HK-2 (cell line): ENCODE measurements at regions not wholly inside any gene's neighbourhood (a gene's known extent, or its start where the extent isn't known, plus 50 kb on each side); places are given as distances from the start of the nearest gene placed in this dataset.
"Not testable (repeated sequence)": the region's sequence is repeated elsewhere in the genome, so short reads cannot be mapped to it uniquely, and the experiment has no call there.

Source experiments
- DNase-seq: peaks from one replicate; pipeline ENCODE4 v3.0.0-alpha.2; 2018; ENCODE audit not compliant: unreplicated experiment

- not testable (repeated sequence) for DNase-seq
These were observed 126.3 kb upstream of the CAV2 start for GRCh38 chr7:116373229-116373628.

- no peak for DNase-seq
These were observed 121.8 kb upstream of the CAV2 start for GRCh38 chr7:116377721-116378120.

GRCh38 chr7:116380025-116380424, 119.5 kb upstream of the CAV2 start:
- no peak for DNase-seq

GRCh38 chr7:116382375-116382774, 117.2 kb upstream of the CAV2 start:
- no peak for DNase-seq

GRCh38 chr7:116384936-116385635, 114.5 kb upstream of the CAV2 start:
- DNase-seq, result no peak

GRCh38 chr7:116386674-116387073, 112.9 kb upstream of the CAV2 start:
- DNase-seq, result no peak

GRCh38 chr7:116390363-116390762, 109.2 kb upstream of the CAV2 start:
- DNase-seq, result no peak

- DNase-seq, result no peak
These were observed 106.7 kb upstream of the CAV2 start for GRCh38 chr7:116392806-116393205.

- DNase-seq, result no peak
These were observed 105.9 kb upstream of the CAV2 start for GRCh38 chr7:116393654-116394053.

- no peak for DNase-seq
These were observed 105.4 kb upstream of the CAV2 start for GRCh38 chr7:116394106-116394505.

- DNase-seq, result peak; percentile 72
These were observed 104.3 kb upstream of the CAV2 start for GRCh38 chr7:116395141-116395791.

- DNase-seq, result no peak
These were observed 100.9 kb upstream of the CAV2 start for GRCh38 chr7:116398672-116399071.

- DNase-seq, result no peak
These were observed 99.7 kb upstream of the CAV2 start for GRCh38 chr7:116399819-116400218.

GRCh38 chr7:116400522-116400921, 99.0 kb upstream of the CAV2 start:
- no peak for DNase-seq

GRCh38 chr7:116401711-116402110, 97.8 kb upstream of the CAV2 start:
- no peak for DNase-seq

GRCh38 chr7:116403265-116403664, 96.3 kb upstream of the CAV2 start:
- no peak for DNase-seq

- DNase-seq, result no peak
These were observed 95.1 kb upstream of the CAV2 start for GRCh38 chr7:116404389-116404788.

- DNase-seq, result no peak
These were observed 93.7 kb upstream of the CAV2 start for GRCh38 chr7:116405810-116406209.

- DNase-seq, result no peak
These were observed 92.4 kb upstream of the CAV2 start for GRCh38 chr7:116407165-116407564.

- DNase-seq, result no peak
These were observed 91.4 kb upstream of the CAV2 start for GRCh38 chr7:116408166-116408565.

GRCh38 chr7:116408831-116409453, 90.6 kb upstream of the CAV2 start:
- DNase-seq, result not testable (repeated sequence)

GRCh38 chr7:116410694-116411093, 88.8 kb upstream of the CAV2 start:
- DNase-seq, result not testable (repeated sequence)
